HTR-8/SVneo (cell line): ENCODE measurements at regions not wholly inside any gene's neighbourhood (a gene's known extent, or its start where the extent isn't known, plus 50 kb on each side); places are given as distances from the start of the nearest gene placed in this dataset.

Source experiments
- DNase-seq: peaks from one replicate; pipeline ENCODE4 v3.0.0; 2011; ENCODE audit warnings: low spot score, mixed read lengths; ENCODE audit not compliant: insufficient read length
- FAIRE-seq: peaks from 2 replicates; lab custom pipeline; 2011; peaks lifted over from hg19 to GRCh38; lab: Jason Lieb, UNC

DNA sequence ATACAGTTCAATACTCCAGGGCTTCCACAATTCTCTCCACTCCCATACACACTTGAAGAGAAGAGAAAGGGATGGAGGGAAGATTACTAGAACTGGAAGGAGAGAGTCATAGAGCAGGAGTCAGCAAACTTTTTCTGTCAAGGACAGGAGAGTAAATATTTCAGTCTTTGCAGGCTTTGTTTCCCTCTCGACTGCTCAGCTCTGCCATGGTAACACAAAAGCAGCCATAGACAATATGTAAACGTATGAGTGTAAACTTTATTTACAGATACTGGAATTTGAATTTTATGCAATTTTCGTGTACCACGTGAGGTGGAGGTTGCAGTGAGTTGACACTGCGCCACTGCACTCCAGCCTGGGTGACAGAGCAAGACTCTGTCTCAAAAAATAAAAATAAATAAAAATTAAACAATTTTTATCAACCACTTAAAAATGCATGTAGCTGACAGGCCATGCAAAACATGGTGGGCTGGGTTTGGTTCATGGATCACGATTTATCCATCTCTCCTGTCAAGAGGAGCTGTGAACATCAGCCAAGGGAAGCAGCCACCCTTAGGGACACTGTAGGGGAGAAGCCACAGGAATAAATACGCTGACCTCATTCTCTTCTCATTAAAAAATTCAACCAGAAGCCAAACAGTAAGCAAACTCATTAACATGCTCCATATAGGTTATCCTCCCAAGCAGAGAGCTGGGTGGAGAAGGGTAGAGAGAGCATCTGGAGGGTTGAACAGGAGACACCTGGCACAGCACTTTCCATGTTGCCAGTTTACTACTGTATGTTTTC lies 266.4 kb upstream of the FN1 start:
- DNase-seq: no peak
- FAIRE-seq: no peak

DNA sequence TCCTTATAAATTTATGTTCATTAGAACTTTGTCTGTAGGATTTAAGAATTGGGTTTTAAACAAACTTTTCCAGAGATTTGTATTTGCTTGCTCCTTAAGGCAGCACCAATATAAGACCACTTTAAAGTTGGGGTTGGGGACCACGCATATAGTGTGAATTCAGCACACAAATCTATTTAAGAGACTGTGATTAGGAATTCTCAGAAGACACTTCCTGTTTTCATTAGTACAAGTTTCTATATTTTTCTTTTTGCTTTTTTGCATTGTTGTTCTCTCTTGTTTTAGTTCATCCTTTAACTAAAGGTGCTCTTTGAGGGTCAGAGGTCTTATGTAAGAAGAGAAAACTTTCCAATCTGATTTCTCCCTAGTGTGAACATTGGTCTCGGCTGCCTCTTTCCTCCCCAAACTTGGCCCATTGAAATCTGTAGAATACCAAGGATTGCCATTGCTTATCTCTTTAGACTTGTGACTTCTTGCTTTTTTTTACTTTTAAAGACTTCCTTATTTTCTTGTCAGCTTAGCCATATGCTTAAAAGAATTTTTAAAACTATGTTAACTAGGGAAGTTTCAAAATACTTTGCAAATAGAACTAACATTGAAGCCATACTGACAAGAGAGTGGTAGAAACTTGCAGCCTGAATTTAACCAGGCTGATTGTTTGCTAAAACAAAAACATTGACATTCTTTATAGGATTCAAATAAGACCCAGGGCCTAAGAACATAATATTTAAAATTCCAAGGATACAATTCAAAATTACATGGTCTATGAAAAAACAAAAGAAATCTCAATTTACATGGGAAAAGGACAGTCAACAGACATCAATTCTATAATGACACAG lies 264.1 kb upstream of the FN1 start:
- DNase-seq (no peak), FAIRE-seq (no peak)

DNA sequence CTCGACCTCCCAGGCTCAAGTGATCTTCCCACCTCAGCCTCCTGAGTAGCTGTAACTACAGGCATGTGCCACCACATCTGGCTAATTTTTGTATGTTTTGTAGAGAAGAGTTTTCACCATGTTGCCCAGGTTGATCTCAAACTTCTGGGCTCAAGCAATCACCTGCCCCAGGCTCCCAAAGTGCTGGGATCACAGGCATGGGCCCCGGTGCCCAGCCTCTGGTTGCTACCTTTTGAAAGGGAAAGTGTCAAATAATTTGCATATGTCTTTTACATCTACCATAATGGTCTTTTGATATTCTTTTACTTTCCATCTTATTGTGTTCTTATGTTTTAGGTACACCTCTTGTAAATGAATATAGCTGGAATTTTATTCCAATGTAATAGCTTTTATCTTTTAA lies 263.1 kb upstream of the FN1 start:
- DNase-seq (no peak), FAIRE-seq (no peak)

DNA sequence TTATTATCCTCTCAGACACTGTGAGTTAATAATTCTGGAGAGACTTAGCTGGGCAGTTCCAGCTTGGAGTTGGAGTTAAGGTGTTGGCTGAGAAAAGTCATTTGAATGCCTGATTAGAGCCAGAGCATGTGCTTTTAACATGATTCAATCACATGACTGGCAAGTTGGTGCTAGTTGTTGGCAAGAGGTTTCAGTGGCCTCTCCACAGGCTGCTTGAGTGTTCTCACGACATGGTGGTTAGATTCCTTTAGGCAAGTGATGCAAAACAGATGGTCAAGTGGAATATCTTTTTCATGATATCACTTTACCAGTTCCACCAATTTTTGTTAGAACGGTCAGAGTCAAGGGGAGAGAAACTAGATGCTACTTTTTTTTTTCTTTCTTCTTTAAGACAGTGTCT lies 262.7 kb upstream of the FN1 start:
- DNase-seq (no peak), FAIRE-seq (no peak)

DNA sequence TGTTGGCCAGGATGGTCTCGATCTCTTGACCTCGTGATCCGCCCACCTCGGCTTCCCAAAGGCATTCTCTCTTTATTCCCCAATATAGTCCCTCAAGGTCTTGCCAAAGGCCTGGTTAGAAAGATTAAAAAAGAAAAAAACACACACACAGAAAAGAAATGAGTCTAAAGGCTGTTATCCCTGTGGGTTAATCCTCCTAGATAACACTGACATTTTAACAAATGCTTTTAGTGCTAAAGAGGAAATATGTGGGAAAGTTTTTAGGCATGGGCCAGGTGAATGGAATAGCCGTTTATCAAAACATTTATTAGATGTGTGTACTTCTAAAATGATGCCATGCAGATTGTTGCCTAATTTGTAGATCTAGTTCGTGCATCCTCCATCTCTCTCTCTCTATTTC lies 261.6 kb upstream of the FN1 start:
- FAIRE-seq (no peak), DNase-seq (no peak)

DNA sequence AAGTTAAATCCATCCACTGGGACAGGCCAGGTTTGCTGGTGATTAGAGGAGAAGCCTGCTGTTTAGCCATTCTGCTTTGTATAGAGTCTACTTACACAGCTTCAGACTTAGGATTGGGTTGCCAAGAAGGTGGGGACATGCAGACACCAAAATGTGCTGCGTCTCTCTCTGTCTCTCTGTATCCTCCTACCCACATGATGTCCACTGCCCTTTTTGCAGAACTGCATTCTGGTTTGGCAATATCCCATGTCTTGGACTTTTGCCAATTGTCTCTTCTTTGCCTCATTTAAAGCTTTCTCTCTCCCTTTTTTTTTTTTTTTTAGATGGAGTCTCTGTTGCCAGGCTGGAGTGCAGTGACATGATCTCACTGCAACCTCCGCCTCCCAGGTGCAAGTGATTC lies 261.1 kb upstream of the FN1 start:
- FAIRE-seq (no peak), DNase-seq (no peak)

DNA sequence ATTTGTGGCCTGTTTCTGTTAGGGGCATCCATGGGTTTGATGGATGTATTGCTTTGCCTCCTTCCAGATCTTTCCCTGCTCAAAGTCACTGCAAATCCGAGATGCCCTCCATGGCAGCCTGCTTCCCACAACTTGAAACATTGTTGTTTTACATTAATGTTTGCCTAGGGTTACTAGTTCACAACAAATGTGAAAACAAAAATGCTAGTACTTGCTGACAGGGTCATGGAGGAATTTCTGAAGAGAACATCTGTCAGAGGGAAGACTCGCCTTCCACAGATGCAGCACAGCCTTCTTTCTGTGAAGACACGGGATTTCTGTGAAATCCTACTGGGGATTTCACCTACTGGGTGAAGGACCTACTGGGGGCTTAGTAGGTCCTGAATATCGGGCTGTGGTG lies 260.0 kb upstream of the FN1 start:
- FAIRE-seq: no peak
- no peak for DNase-seq

DNA sequence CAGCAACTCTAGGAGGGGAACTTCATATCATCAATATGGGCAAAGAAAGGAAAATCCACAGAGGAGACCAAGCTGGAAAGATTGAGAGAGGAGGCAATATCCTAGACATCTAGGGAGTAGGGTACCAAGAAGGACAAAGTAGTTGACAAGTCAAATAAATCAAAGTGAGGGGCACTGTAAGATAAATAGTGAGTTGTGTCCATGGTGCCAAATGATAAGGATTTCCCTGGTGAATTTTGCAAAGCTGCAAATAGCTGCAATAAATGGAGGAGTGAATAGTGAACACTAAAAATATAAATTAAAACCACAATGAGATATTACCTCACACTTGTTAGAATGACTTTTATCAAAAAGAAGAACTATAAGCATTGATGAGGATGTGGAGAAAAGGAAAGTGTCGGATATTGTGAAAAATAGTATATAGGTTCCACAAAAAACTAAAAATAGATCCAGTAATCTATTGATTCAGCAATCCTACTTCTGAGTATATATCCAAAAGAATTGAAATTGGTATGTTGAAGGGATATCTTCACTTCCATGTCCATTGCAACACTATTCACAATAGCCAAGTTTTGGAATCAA lies 258.2 kb upstream of the FN1 start:
- no peak for FAIRE-seq
- DNase-seq: no peak

DNA sequence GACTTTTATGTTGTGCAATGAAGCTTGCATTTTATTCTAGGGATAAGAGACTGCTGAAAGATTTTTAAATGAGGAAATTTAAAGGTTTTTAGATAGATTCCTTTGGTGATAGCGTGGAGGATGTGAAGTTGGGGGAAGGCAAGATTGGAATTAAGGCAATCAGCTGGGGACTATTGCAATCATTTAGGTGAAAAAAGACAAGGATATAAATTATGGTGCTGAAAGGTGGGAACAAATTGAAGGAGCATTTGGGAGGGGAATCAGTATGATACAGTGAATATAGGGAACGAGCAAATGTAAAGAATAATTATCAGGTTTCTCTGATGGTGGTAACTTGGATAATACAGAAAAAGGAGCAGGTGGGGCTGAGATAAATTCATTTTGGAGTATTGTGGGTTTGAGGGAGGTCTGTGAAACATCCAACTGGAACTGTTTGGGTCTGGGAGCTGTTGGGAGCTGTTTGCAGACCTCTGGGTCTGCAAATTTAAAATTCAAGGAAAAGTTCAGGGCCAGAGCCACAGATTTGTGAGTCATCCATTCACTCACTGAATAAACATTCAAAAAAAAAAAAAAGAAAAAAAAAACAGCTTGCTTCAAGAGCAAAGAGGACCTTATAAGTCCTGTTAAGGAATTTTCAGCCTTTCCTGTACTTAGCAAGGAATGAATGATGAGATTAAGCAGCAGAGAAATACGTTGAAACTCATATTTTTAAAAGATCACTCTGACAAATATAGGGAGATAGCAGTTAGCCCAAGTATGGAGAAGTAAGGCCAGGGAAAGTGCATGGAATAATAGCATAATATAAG lies 257.5 kb upstream of the FN1 start:
- peak; percentile 9 for FAIRE-seq
- peak; percentile 39 for DNase-seq

DNA sequence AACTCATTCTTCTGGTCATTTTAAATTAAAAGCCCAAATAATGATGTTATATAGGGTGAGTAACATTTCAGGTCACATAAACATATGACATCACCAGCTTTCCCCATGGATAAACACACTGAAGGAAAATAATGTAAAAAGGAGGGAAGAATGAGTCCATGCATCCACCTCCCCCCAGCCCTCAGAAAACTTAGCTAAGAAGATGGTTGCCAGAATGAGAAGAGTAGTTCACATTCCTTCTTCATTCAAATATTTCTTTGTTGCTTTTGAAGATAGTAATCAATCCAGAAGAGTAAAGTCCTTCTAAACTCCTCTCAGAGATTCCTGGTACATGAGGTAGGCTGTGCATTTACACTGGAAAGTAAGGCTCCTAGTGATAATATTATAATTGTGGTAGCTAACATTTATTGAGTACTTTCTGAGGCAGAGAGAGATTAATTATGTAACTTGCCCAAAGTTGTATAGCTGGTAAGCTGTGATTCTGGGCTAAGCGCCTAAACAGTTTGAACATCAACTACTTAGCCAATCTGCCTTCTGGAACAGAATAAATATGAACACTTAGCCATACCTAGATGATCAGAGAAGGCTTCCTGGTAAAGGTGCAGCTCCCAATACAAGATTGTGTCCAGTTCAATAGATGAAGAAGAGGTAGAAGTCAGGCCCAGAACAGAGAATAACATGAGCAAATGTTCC lies 256.7 kb upstream of the FN1 start:
- no peak for DNase-seq
- no peak for FAIRE-seq

DNA sequence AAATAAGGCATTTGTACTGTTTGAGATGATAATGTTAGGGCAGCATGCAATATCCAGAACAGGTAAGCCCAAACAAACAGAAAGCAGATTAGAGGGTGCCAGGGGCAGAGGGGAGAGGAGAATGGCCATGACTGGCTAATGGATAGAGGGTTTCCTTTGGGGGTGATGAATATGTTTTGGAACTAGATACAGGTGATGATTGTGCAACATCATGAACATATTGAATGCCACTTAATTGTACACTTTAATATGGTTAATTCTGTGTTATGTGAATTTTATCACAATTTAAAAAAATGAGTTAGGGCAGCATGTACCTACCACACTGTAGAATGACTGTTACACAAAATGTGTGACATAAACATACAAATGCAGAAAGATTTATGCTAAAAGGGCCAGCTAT lies 255.5 kb upstream of the FN1 start:
- no peak for DNase-seq
- FAIRE-seq: no peak

DNA sequence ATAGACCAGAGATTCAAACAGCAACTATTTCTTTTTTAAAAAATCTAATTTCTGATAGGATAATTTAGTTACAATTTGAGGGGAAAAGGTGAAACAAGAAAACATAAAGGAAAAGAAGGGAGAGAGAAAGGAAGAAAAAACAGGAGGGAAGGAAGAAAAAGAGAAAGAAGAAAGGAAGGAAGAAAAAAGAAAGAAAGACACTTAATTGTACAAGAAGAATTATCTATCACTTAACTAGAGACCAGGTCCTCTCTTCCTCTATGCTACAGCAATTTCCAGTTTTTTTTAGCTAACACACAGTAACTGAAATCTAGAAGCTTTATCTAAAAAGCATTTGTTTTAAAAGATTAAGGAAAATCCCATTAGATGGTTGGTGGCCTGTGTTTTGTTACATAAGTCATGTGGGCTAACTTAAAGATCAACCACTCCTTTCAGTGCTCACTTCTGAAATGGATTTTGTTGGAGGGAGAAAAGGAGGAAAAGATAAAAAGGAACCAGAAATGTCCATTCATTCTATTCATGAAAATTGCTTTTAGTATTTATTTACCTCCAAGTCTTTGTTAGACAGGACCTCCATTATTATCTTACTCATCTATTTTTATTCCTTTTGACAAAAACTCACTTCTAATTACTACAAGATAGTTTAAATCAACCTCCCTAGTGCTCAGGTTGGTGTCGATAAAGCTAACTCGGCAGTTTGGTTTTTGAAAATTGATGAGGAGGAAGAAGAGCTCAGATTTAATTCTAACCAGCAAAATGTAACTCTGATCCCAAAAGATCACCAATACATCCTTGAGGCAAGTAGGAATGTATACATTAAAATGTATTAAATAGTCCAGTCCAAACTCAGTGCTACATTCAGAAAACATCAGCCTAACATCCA lies 251.5 kb upstream of the FN1 start:
- DNase-seq (no peak), FAIRE-seq (no peak)

DNA sequence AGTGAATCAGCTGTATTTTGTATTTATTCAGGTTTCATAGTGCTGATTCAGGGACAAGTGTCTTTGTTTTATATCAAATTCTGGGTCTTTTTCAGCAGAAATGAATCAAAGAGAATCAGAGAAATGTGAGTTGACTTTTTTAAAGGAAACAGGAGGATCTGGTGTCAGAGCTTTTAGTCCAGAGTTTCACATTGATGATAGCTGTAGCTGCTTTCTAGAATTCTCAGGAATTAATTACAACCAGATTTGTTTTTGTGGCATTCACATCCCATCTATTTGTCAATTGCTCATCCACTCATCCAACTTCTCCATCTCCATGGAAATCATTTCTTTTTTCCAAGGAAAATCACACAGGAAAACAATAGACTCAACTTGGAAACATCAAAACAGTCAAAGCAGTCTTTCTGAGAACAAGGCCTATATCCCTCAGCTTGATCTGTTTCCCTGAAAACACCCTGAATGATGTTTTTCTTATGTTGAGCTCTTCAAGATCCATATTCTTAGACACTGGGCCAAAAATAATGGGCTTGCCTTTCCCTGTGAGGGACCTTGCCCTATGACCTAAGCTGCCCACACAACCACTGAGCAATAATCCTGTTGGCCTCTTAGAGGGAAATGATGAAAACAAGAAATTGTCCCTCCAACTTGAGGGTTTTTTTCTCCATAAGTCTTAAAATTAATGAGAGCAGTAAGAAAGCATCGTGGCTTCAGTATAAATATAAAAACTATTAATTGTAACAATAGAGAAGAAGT lies 249.5 kb upstream of the FN1 start:
- DNase-seq: no peak
- FAIRE-seq: no peak

DNA sequence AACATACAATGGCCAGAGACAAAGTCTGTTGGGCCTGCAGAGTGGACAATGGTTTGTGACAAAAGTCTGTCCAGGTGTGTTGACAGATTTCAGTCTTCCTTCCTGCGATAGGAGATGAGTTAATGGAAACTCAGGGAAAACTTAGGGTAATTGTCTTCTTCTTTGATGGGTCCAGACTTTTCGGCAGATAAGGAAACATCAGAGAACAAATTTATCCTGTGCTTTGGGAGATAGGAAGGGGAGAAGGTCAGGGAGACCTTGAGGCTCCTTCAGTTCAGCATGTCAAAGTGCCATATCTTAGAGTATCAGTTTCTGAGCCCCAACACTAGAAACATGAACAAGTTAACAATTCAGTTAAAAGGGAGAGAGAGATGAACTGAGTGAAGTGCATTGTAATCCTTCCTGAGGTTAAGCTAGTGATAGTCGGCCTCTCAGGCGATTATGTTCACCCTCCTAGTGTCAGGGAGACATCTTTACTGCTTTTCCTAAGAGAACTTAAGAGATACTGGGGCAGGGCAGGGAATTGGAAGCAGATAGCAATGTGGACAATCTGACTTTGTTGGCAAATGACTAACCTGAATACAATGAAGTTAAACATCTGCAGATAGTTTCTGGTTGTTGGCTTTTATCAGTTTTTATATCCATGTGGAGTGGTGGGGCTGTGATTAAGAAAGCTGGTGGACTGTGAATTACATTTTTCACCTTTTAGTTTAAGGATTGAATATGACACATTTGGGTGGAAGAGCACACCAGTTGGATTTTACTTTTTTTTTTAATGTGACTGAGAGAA lies 248.8 kb upstream of the FN1 start:
- no peak for DNase-seq
- no peak for FAIRE-seq

DNA sequence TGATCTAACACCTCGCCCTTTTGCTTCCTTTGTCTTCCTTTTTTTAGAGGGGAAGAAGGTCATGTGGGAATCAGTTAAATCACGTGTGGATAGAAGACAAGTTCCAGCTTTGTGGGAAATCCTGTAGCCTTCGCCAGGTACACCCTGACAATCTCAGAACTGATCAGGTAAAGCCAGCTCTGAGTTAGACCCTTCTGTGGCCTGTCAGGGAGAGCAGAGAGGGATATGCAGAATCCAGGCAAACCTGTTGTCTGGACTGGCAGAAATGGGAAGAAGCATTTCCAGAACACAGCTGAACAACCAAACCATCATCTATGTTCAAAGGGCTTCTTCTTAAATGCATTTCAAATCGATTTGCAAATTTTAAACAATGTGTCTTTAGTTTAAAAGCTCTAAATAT lies 247.4 kb upstream of the FN1 start:
- FAIRE-seq (no peak), DNase-seq (no peak)

DNA sequence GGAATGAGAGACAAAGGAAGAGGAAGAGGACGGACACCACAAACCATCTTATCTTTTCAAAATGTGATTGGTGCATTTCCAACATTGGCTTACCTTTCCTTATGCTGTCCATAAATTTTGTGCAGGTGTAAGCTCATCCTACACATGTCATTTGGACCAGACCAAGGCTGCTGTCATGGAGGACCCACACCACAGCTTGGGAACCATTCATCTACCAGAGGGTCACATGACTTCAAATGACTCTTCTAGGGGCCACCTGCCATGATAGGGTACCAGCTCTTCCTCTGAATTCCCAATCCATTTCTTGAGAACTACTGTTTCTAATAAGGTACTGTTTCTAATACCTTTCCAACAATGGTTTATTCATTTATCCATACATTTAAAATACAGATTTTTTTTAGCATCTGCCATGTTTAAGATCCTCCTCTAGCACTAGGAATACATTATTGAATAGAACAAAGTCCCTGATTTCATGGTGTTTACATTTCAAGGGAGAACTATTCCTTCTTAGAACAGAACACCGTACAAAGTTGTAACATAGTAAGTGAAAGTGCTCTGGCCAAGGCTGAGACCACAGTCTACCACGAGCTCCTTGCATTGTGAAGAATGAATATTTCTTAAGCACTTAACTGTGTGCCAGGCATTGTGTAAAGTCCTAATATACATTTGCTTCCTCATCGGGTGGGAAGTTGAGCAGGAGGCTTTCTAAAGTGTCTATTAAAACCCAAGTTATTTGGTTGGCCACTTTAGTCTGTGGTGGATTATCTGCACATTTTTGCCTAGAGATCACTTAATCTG lies 246.1 kb upstream of the FN1 start:
- DNase-seq: no peak
- no peak for FAIRE-seq
